Stomach (tissue), 4 donors: ENCODE measurements at regions not wholly inside any gene's neighbourhood (a gene's known extent, or its start where the extent isn't known, plus 50 kb on each side); places are given as distances from the start of the nearest gene placed in this dataset.
"Not testable (repeated sequence)": the region's sequence is repeated elsewhere in the genome, so short reads cannot be mapped to it uniquely, and the experiment has no call there.

ENCODE experiments used
- POLR2A ChIP-seq, 4 donors: fragments of 450-650 bp; IDR thresholded peaks; one replicate each; pipeline ENCODE4 v1.6.1; 2016; ENCODE audit warnings: antibody characterized with exemption in 4 of 4, control low read depth in 2 of 4, mild to moderate bottlenecking in 1 of 4, moderate library complexity in 1 of 4
- POLR2AphosphoS5 ChIP-seq, 3 donors: sonication (generic); formaldehyde crosslinking; IDR thresholded peaks; one replicate each; pipeline ENCODE4 v1.6.1; 2016; ENCODE audit warnings: antibody characterized with exemption in 3 of 3
- TF ChIP-seq, protein P1 (sequence below), 7 experiments: fragments of 450-650 bp in 4 of 7; fragments of 200-600 bp in 3 of 7; sonication (generic) in 3 of 7; IDR thresholded peaks; one replicate each; pipeline ENCODE4 v1.5.1; 2016 to 2019; ENCODE audit warnings: antibody characterized with exemption in 7 of 7, control low read depth in 2 of 7, mild to moderate bottlenecking in 1 of 7

DNA sequence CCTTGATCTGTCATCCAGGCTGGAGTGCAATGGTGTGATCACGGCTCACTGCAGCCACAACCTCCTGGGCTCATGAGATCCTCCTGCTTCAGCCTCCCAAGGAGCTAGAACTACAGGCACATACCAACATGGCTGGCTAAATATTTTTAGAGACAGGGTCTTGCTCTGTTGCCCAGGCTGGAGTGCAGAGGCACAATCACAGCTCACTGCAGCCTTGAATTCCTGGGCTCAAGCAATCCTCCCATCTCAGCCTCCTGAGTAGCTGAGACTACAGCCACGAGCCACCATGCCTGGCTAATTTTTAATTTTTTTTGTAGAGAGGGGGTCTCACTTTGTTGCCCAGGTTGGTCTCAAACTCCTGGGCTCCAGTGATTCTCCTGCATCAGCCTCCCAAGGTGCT, 106.3 kb upstream of the ZNF536 start:
- not testable (repeated sequence) for TF ChIP-seq POLR2A, POLR2AphosphoS5 (IDR thresholded peaks at IDR 0.05)
- TF ChIP-seq, protein P1, sequence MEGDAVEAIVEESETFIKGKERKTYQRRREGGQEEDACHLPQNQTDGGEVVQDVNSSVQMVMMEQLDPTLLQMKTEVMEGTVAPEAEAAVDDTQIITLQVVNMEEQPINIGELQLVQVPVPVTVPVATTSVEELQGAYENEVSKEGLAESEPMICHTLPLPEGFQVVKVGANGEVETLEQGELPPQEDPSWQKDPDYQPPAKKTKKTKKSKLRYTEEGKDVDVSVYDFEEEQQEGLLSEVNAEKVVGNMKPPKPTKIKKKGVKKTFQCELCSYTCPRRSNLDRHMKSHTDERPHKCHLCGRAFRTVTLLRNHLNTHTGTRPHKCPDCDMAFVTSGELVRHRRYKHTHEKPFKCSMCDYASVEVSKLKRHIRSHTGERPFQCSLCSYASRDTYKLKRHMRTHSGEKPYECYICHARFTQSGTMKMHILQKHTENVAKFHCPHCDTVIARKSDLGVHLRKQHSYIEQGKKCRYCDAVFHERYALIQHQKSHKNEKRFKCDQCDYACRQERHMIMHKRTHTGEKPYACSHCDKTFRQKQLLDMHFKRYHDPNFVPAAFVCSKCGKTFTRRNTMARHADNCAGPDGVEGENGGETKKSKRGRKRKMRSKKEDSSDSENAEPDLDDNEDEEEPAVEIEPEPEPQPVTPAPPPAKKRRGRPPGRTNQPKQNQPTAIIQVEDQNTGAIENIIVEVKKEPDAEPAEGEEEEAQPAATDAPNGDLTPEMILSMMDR (IDR thresholded peaks at IDR 0.05), result not testable (repeated sequence)
